ENCODE measurements at regions not wholly inside any gene's neighbourhood (a gene's known extent, or its start where the extent isn't known, plus 50 kb on each side); places are given as distances from the start of the nearest gene placed in this dataset.
A peak's percentile ranks its signal among the peaks of the same experiment; 100 is the strongest.

DNA sequence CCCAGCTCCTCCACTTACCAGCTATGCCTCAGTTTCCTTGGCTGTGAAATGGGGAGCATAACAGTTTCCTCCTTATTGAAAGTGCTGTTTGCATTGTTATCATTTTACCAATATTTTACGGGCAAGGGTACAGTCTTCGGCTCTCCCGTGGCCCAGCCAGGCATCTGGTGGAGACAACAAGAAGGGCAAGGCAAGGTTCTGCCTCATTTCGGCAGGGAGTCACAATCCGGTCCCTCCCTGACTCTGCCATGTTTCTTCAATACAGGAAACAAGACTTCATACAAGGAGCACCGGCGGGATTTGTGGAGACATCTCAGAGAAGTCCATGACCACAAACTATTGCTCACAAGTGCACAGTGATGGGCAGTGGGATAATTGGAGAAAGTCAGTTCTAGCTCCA lies 174.0 kb downstream of the FGF18 start:
- H3K36me3 Mint-ChIP-seq (ENCODE audit: low read depth): peaks cover 1% of the 10 kb centered on the region
- H3K27me3 Mint-ChIP-seq (ENCODE audit: low read depth): peaks cover 14% of the 10 kb centered on the region
- no peak overlapping the region for H3K27ac Mint-ChIP-seq (ENCODE audit: unreplicated experiment)
- TF ChIP-seq, protein P1, sequence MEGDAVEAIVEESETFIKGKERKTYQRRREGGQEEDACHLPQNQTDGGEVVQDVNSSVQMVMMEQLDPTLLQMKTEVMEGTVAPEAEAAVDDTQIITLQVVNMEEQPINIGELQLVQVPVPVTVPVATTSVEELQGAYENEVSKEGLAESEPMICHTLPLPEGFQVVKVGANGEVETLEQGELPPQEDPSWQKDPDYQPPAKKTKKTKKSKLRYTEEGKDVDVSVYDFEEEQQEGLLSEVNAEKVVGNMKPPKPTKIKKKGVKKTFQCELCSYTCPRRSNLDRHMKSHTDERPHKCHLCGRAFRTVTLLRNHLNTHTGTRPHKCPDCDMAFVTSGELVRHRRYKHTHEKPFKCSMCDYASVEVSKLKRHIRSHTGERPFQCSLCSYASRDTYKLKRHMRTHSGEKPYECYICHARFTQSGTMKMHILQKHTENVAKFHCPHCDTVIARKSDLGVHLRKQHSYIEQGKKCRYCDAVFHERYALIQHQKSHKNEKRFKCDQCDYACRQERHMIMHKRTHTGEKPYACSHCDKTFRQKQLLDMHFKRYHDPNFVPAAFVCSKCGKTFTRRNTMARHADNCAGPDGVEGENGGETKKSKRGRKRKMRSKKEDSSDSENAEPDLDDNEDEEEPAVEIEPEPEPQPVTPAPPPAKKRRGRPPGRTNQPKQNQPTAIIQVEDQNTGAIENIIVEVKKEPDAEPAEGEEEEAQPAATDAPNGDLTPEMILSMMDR (IDR thresholded peaks at IDR 0.05): no peak
- DNase-seq (ENCODE audit: low spot score): no peak
- H3K4me1 Mint-ChIP-seq (ENCODE audit: low read depth): peaks cover 16% of the 10 kb centered on the region
- peaks cover 3% of the 10 kb centered on the region for H3K9me3 Mint-ChIP-seq (ENCODE audit: low read depth)
- no peak overlapping the region for H3K4me3 Mint-ChIP-seq (ENCODE audit: unreplicated experiment)

DNA sequence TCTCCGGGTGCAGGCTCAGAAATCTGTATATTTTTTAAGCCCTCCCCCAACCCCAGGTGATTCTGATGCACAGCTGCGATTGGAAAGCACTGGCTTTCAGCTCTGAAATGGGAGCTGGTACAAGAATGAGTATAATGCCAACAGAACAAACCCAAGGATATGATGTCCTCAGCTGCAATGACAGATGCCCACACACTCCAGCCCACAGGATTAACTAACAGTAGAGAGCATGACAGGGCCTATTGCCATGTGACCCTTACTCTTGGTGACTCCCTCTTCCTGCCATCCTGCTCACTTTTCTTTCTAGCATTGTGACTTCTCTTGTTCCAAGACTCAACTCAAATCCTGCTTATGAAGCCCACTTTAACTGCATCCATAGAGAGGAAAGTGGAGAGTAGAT lies 174.5 kb downstream of the FGF18 start:
- DNase-seq (ENCODE audit: low spot score): no peak
- Mint-ChIP-seq H3K4me1 (ENCODE audit: low read depth) (peaks cover 16% of the 10 kb centered on the region), H3K27me3 (ENCODE audit: low read depth) (peaks cover 14% of the 10 kb centered on the region), H3K4me3 (ENCODE audit: unreplicated experiment) (no peak overlapping the region), H3K36me3 (ENCODE audit: low read depth) (peaks cover 1% of the 10 kb centered on the region), H3K9me3 (ENCODE audit: low read depth) (peaks cover 3% of the 10 kb centered on the region), H3K27ac (ENCODE audit: unreplicated experiment) (no peak overlapping the region)
- TF ChIP-seq, protein P1 (IDR thresholded peaks at IDR 0.05): no peak

DNA sequence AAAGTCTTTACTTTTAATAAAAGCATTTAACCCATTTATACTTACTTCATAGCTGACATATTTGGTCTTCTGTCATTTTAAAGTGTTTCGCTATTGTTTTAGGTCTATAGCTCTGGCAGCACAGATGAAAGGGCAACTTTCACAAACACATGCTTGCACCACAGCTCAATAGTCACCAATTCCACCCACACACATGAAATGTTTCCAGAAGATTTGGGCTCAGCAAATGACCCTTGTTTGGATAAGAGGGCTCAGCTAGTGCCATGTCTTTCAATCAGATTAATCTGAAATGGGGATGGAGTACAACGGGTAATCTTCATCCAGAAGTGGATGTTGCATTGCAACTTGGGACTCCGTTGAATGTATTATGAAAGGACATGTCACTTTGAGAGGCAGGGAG lies 176.0 kb downstream of the FGF18 start:
- no peak for DNase-seq (ENCODE audit: low spot score)
- Mint-ChIP-seq H3K4me1 (ENCODE audit: low read depth) (peaks cover 16% of the 10 kb centered on the region), H3K27ac (ENCODE audit: unreplicated experiment) (peak overlapping the region; percentile 95), H3K27me3 (ENCODE audit: low read depth) (peaks cover 7% of the 10 kb centered on the region), H3K36me3 (ENCODE audit: low read depth) (no peaks in the 10 kb centered on the region), H3K4me3 (ENCODE audit: unreplicated experiment) (no peak overlapping the region), H3K9me3 (ENCODE audit: low read depth) (peaks cover 3% of the 10 kb centered on the region)
- TF ChIP-seq, protein P1 (IDR thresholded peaks at IDR 0.05): no peak

DNA sequence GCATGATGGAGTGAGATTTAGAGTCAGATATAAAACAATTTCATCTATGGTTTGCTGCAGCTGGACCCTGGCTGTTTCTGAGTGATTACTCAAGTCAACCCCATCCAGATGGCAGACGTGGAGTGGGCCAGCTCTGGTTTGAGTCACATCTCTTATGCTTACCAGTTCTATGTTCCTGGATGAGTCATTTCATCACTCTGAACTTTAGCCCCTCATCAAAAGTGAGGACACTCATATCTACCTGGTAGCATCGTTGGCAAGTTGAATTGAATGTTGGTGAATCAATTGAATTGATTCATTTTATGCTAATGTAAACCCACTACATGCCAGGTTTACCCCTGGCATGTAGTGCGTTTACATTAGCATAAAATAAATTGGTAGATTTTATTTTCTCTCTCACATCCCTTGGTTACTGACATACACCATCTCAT lies 176.4 kb downstream of the FGF18 start:
- Mint-ChIP-seq H3K4me1 (ENCODE audit: low read depth) (peaks cover 20% of the 10 kb centered on the region), H3K27ac (ENCODE audit: unreplicated experiment) (peak overlapping the region; percentile 95)
- no peak for DNase-seq (ENCODE audit: low spot score)

DNA sequence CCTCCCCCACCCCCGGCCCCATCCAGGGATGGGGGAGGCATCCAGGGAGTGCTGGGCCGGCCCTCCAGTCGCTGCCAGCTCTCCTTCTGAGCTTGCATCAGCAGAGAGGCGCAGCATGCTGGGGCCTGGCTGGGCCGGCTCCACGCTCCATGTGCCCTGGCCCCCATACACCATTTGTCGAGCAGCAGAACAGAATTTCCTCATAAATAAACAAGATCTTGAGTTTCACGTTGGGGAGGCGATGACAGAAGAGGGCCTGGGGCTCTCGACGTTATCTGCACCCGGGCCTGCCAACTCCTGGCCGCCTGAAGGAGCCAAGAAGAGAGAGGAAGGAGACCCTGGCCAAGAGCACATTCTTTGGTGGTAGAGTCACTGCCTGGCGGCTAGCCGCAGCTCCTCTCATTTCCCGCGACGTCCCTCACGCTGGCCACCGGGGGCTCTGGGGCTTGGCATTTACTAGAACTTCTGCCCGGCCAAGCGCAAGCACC lies 177.0 kb downstream of the FGF18 start:
- Mint-ChIP-seq H3K27ac (ENCODE audit: unreplicated experiment) (peak overlapping the region; percentile 95), H3K27me3 (ENCODE audit: low read depth) (peaks cover 13% of the 10 kb centered on the region), H3K4me1 (ENCODE audit: low read depth) (peaks cover 22% of the 10 kb centered on the region), H3K9me3 (ENCODE audit: low read depth) (peaks cover 3% of the 10 kb centered on the region), H3K36me3 (ENCODE audit: low read depth) (no peaks in the 10 kb centered on the region), H3K4me3 (ENCODE audit: unreplicated experiment) (peak overlapping the region; percentile 35)
- TF ChIP-seq, protein P1 (IDR thresholded peaks at IDR 0.05): no peak
- DNase-seq (ENCODE audit: low spot score): no peak

More for the DNA sequence above, 176.4 kb downstream of the FGF18 start:
- TF ChIP-seq, protein P1 (IDR thresholded peaks at IDR 0.05): no peak
- Mint-ChIP-seq H3K9me3 (ENCODE audit: low read depth) (peaks cover 3% of the 10 kb centered on the region), H3K4me3 (ENCODE audit: unreplicated experiment) (no peak overlapping the region), H3K36me3 (ENCODE audit: low read depth) (no peaks in the 10 kb centered on the region), H3K27me3 (ENCODE audit: low read depth) (peaks cover 11% of the 10 kb centered on the region)
